HG03095 (cell line): ENCODE measurements at regions not wholly inside any gene's neighbourhood (a gene's known extent, or its start where the extent isn't known, plus 50 kb on each side); places are given as distances from the start of the nearest gene placed in this dataset.
"Not testable (repeated sequence)": the region's sequence is repeated elsewhere in the genome, so short reads cannot be mapped to it uniquely, and the experiment has no call there.

Experiments used
- ATAC-seq: cut with Tn5 transposase; IDR thresholded peaks from one replicate; pipeline ENCODE4 v1.9.1; 2021; ENCODE audit warnings: moderate library complexity; ENCODE audit not compliant: unreplicated experiment

DNA sequence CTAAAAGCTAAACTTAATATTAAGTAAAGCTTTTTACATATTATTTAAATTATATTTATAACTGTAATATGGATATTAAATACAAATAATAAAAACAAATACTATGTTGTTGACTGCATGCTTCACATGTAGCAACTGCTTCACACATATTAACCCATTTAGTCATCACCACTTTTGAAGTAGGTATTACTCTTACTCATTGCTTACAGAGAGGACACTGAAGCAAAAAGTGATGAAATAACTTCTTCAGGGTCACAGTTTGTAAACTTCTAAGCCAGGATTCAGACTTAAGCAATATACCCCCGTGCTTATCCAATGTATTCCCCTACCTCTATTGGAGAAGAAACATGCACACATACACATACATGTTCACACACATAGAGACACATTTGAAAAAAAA is 166.6 kb downstream of the DKK2 start:
- no peak for ATAC-seq

- no peak for ATAC-seq
Observed at GRCh38 chr4:106868381-106869035, 167.6 kb downstream of the DKK2 start.

GRCh38 chr4:106864231-106864630 is 171.9 kb downstream of the DKK2 start:
- no peak for ATAC-seq

DNA sequence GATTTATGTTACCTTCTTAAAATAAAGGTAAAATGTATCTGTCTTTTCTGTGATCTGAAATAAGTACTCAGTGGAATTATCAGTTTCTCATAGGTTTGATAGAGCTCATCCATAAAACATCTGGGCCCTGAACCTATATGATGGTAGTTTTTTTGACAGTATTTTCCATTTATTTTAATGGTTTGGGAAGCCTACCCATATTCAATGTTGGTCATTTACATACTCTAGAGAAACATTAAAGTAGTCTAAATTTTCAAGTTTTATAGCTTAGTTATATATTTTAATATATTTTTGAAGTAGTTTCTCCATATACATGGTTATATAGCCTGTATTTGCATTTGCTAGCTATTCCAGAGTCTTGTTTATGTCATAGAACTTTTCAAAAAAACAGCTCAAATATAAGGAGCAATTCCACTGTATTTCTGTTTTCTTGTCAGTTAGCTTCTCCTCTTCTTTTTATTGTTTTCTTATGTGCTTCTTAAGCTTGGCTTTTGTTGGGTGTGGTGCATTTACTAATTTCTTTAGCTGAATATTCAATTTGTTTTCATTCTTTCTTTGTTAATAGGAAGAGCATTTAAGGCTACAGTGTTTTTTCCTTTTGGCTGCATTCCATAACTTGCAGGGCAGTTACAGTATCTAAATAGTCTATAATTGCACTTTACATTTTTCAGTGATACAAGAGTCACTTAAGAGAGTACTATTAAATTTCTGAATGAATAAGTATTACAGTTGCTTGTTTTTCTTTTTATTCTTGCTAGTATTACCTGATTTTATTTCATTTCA is 181.4 kb downstream of the DKK2 start:
- no peak for ATAC-seq

DNA sequence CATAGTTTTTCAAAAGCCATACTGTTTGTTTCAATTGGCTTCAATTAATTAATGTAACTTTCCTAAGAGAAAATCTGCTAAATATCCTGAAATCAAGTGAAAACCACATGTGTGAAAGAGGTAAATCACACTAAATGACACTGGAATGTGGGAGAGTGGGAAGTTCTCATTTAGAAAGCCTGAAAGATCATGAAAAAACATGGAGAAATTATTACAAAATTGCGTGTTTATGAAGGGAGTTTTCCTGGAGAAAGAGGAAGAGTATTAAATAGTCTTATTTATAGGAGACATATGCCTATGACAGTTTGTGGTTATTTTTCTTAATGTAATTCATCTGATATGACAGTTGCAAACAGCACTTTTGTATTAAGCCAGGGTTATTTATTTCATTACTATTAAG is 183.7 kb downstream of the DKK2 start:
- ATAC-seq = no peak

- no peak for ATAC-seq
Observed at GRCh38 chr4:106851726-106852125, 184.4 kb downstream of the DKK2 start.

GRCh38 chr4:106850691-106851090 is 185.4 kb downstream of the DKK2 start:
- no peak for ATAC-seq

DNA sequence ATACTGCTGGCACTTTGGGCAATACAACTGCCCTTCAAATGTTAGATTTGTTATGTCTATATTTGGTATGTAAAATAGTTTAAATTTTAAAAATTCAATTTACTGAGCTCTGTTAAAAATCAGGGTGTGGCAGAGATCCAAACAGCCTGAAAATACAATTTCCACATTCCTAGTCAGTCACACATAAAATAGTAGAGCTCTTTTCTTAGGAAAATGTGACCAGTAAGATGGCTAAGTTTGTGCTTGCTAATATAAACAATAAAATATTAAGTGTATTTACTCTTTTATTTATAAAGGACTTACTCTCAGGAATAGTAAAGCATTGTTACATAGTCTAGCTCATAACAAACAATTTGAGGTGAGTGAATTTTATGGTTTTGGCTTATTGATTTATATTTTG is 200.2 kb downstream of the DKK2 start:
- no peak for ATAC-seq

DNA sequence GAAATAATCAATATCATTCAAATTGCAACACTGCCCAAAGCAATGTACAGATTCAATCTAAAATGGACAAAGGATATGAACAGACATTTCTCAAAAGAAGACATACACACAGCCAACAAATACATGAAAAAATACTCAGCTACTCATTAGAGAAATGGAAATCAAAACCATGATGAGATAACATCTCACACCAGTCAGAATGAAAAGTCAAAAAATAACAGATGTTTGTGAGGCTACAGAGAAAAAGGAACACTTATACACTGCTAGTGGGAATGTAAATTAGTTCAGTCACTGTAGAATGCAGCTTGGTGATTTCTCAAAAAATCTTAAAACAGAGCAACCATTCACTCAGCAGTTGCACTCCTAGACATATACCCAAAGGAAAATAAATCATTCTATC is 205.2 kb downstream of the DKK2 start:
- no peak for ATAC-seq

DNA sequence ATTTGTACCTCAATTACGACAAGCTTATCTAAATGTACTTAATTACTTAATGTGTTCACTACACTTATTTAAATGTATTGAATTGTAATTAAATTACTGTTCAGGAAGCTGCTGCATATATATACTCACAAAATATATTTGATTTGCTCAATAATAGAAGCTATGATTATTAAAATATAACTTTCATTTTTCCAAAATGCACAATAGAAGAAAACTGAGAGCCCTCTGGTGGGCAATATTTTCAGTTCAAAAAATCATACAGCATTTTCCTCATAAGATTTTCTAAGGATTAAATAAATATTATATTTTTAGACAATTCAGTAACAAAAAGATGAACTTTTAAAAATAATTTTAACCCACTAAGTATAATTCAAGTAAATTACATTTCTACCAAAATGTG is 217.3 kb downstream of the DKK2 start:
- no peak for ATAC-seq

DNA sequence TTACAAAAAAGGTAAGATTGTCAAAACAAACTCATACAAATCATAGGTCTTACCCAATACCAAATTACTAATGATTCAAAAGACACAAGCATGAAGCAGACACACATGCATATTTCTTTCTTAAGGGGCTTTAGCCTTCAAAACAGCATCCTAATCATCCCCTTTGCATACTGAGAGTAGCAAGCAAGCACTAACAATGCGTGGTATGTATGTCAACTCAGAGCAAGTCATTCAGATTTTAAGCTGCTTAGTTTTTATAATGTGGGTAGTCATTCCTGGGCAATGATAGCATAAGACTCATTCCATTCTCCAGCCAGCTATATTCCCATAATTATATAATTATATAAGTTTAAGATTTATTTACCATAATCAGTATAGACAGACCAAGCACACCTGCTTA is 219.6 kb downstream of the DKK2 start:
- ATAC-seq = no peak

- no peak for ATAC-seq
Observed at GRCh38 chr4:106810122-106810521, 226.0 kb downstream of the DKK2 start.

DNA sequence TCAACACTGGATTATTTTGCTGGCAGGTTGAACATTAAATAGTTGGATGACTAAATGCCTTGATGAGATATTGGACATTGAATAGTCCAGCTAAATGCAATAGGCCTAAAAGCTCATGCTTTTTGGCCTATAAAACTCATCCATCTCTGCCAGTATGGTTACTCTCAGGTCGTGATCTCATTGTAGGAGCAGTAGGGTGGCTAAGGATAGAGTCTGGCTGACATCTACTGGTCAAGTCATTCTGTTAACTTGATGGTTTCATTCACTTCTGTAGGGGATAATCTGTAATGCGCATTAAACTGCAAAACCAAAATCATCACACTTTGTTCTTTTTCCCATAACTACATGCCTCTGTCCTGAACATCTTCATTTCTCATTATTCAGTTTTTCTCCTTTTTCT is 227.0 kb downstream of the DKK2 start:
- no peak for ATAC-seq

DNA sequence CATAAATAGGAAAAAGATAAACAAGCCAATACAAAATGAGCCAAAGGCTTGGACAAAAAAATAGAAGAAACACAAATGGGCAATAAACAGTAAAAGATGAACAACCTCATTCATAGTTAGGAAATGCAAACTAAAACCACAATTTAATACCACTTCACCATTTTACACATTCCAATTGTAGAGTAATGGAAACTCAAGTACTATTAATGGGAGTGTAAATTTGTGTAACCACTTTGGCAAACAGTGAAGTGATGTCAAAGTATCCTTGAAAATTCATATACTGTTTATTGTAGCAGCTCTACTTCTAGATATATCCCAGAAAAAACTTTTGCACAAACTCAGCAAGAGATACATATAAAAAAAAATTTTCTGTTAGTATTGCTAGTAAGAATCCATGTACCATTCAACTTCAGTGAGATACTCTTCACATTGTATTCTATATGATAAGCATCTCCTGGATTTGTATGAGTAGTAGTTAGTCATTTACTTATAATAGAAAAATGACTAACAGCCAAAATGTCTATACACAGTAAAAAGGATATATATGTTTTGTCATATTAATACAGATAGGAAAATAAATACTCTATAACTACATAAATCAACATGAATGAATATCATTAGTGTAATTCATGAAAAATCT is 229.8 kb downstream of the DKK2 start:
- ATAC-seq = no peak

DNA sequence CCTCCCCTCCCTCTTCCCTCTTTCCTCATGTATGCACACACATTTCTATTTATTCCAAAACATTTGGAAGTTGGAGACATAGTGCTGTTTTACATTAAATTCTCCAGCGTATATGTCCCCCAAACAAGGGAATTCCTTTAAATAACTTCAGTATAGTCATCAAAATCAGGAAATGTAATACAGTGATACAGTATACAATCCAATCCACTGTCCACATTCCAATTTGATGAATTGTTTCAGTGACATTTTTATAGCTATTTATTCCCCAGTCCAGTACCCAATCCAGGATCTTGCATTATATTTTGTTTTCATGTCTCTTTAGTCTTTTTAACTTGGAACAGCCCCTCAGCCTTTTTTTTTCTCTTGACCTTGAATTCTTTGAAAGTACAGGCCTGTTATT is 233.0 kb downstream of the DKK2 start:
- ATAC-seq = no peak

DNA sequence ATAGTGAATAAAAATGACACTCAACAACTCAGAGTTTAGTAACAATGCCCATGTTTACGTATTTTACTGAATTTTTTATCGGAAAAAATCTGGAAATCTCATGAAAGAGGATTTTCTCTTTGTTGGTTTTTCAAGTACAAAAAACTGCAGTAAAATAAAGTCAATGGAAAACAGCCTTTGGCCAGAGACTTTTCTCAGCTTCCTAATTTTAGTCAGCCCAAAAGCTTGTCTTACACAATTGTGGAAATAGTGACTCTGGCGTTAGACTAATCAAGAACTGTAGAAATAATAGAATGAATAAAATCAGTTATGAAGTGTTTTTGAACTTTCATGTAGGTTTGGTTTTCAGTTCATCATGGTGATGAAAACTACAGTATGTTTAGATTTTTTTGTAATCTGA is 234.7 kb downstream of the DKK2 start:
- ATAC-seq = no peak

DNA sequence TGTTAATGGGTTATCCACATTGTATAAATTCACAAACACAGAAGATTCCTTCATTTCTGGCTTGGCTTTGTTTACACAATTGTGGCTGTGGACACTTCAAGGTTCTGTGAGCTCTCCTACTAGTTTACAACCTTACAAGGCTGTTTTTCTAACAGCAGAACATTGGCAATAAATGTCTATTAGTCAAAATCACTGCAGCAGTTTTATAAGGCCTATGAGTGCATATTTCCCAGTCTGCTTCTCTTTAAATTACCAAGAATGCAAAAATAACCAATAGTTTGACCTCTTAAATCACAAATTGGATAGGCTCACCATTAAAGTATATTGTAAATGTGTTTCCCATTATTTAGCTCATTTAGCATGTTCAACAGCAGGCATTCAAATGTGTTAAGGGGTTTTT is 239.2 kb downstream of the DKK2 start:
- ATAC-seq = no peak

DNA sequence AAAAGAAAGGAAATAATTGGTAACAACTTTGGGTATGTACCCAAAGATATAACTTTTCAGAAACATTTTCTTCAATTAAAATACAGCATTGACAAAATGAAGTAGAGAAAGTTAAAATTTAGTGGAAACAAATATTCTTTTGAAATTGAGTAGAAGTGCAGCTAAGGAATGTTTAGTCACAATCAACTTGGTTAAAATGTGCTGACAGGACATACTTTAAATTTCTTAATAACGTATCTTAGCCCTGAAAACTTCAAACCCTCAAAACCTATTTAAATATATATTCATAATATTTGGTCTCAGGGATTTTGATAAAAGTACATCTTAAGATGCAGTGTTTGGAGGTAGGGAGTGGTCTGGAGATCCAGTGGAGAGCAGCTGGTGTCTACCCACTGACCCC is 240.8 kb downstream of the DKK2 start:
- no peak for ATAC-seq

DNA sequence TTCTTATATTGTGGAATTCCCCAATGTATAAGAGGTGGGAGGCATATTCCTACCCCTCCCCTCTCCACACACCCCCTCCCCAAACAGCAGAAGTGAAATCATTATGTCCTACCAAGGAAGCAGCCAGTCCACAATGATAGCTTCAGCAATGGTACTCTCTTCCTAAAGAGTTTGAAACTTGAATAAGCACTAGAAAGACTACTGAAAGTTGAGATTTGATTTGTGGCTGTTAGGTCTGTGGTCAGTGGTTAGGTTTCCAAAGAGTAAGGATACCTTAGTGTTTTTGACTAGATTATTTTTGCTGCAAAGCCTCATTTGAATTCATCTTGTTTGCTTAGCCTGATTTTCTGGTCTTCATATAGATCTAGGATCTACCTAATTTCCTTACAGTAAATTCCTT is 242.2 kb downstream of the DKK2 start:
- no peak for ATAC-seq

DNA sequence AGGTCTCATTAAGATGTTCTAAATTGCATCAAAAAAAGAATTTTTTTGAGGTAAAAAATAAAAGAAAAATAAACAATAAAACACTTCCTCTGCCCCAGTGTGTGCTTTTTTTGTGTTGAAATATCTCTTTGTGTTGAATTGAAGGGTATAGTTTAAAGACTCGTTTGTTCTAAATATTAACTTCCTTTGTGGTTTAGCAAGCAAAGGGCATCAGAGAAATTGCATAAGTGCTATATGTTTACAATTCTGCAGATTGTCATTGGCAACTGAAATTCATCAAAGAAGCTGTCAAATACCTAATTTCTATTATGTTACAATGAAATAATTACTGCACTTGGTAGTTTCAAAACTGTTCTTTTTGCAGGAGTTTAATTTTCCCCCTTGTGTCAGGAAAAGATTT is 260.5 kb downstream of the DKK2 start:
- ATAC-seq = no peak

DNA sequence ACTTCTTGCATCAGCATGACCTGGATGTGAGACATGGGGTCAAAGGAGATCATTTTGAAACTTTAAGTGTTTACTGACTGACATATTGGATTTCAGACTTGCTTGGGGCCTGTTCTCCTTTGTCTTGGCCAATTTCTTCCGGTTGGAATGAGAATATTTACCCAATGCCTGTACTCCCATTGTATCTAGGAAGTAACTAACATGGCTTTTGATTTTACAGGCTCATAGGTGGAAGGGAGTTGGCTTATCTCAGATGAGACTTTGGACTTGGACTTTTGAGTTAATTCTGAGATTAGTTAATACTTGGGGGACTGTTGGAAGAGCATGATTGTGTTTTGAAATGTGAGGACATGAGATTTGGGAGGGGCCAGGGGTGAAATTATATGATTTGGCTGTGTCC is 262.1 kb downstream of the DKK2 start:
- ATAC-seq = not testable (repeated sequence)
